WTC11 (cell line): ENCODE measurements at regions not wholly inside any gene's neighbourhood (a gene's known extent, or its start where the extent isn't known, plus 50 kb on each side); places are given as distances from the start of the nearest gene placed in this dataset.

Experiments used
- SMAD4 ChIP-seq: sonication (generic); formaldehyde crosslinking; IDR thresholded peaks from 2 replicates; pipeline ENCODE4 v1.8.0; 2022; ENCODE audit warnings: mild to moderate bottlenecking, missing genetic modification reagents
- ZNF138 ChIP-seq: sonication (generic); formaldehyde crosslinking; conservative IDR thresholded peaks from 2 replicates; pipeline ENCODE4 v1.8.1; 2022; ENCODE audit warnings: mild to moderate bottlenecking, moderate library complexity, missing genetic modification reagents
- ZNF317 ChIP-seq: sonication (generic); formaldehyde crosslinking; IDR thresholded peaks from 2 replicates; pipeline ENCODE4 v1.8.1; 2023; ENCODE audit warnings: low read depth, mild to moderate bottlenecking, moderate library complexity, missing genetic modification reagents, borderline replicate concordance
- TF ChIP-seq, protein P1 (sequence below): sonication (generic); formaldehyde crosslinking; IDR thresholded peaks from 2 replicates; pipeline ENCODE4 v1.8.1; 2022; ENCODE audit warnings: missing genetic modification reagents, borderline replicate concordance
- TF ChIP-seq, protein P2 (sequence below): sonication (generic); formaldehyde crosslinking; IDR thresholded peaks from 2 replicates; pipeline ENCODE4 v1.8.1; 2023; ENCODE audit warnings: mild to moderate bottlenecking, missing genetic modification reagents
- TF ChIP-seq, protein P3 (sequence below): fragments of 200-600 bp; IDR thresholded peaks from 2 replicates; pipeline ENCODE4 v1.8.0; 2022; ENCODE audit warnings: antibody characterized with exemption

DNA sequence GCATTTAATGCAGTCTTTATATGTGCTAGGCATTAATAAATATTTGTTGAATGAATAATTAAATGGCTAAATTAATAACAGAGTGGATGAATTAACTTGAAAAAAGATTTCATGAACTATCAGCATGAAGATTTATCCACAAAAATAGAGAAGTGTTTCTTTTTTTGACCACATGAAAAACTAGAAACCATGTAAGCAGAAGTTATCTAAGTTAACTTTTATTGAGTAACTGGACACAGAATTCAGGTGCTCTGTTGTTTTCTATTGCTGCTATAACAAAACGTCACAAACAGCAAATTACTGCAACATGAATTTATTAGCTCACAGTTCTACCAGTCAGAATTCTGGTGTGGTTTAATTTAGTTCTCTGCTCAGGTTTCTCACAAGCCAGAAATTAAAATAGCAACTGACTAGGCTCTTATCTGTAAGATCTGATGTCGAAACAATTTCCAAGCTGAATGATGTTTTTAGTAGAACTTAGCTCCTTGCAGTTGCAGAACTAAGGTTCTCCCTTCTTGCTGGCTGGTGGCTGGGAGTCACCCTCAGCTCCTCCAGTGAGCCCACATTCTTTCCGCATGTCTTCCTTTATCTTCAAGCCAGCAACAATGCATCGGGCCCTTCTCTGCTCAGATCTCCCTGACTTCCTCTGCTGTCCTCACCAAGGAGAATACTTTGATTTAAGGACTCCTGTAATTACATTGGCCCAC lies 810.2 kb upstream of the ALCAM start:
- TF ChIP-seq, protein P1, sequence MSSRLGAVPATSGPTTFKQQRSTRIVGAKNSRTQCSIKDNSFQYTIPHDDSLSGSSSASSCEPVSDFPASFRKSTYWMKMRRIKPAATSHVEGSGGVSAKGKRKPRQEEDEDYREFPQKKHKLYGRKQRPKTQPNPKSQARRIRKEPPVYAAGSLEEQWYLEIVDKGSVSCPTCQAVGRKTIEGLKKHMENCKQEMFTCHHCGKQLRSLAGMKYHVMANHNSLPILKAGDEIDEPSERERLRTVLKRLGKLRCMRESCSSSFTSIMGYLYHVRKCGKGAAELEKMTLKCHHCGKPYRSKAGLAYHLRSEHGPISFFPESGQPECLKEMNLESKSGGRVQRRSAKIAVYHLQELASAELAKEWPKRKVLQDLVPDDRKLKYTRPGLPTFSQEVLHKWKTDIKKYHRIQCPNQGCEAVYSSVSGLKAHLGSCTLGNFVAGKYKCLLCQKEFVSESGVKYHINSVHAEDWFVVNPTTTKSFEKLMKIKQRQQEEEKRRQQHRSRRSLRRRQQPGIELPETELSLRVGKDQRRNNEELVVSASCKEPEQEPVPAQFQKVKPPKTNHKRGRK (CRISPR knock-in tag) = no peak
- TF ChIP-seq, protein P2, sequence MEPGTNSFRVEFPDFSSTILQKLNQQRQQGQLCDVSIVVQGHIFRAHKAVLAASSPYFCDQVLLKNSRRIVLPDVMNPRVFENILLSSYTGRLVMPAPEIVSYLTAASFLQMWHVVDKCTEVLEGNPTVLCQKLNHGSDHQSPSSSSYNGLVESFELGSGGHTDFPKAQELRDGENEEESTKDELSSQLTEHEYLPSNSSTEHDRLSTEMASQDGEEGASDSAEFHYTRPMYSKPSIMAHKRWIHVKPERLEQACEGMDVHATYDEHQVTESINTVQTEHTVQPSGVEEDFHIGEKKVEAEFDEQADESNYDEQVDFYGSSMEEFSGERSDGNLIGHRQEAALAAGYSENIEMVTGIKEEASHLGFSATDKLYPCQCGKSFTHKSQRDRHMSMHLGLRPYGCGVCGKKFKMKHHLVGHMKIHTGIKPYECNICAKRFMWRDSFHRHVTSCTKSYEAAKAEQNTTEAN (CRISPR knock-in tag) = no peak
- TF ChIP-seq, protein P3, sequence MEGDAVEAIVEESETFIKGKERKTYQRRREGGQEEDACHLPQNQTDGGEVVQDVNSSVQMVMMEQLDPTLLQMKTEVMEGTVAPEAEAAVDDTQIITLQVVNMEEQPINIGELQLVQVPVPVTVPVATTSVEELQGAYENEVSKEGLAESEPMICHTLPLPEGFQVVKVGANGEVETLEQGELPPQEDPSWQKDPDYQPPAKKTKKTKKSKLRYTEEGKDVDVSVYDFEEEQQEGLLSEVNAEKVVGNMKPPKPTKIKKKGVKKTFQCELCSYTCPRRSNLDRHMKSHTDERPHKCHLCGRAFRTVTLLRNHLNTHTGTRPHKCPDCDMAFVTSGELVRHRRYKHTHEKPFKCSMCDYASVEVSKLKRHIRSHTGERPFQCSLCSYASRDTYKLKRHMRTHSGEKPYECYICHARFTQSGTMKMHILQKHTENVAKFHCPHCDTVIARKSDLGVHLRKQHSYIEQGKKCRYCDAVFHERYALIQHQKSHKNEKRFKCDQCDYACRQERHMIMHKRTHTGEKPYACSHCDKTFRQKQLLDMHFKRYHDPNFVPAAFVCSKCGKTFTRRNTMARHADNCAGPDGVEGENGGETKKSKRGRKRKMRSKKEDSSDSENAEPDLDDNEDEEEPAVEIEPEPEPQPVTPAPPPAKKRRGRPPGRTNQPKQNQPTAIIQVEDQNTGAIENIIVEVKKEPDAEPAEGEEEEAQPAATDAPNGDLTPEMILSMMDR = no peak
- no peak for TF ChIP-seq ZNF138 (CRISPR knock-in tag)
- TF ChIP-seq ZNF317 (CRISPR knock-in tag) = no peak
- no peak for TF ChIP-seq SMAD4 (CRISPR knock-in tag)
